ENCODE measurements at regions not wholly inside any gene's neighbourhood (a gene's known extent, or its start where the extent isn't known, plus 50 kb on each side); places are given as distances from the start of the nearest gene placed in this dataset.

- TF ChIP-seq EZH2phosphoT487 (IDR thresholded peaks at IDR 0.05; ENCODE audit: borderline replicate concordance, low read length) (no peak), CTCF (IDR thresholded peaks at IDR 0.05; ENCODE audit: low read depth, low read length, poor library complexity, severe bottlenecking) (no peak)
Observed at GRCh38 chr9:13628526-13628925, 349.0 kb upstream of the MPDZ start.

Data from DOHH2 (cell line).